GM23338 (cell line): ENCODE measurements at regions not wholly inside any gene's neighbourhood (a gene's known extent, or its start where the extent isn't known, plus 50 kb on each side); places are given as distances from the start of the nearest gene placed in this dataset.

Source experiments
- ATAC-seq: fragments of 200-7000 bp; cut with Tn5 transposase; 3 replicates; pipeline ENCODE4 v1.9.1; 2020
- DNase-seq: peaks from one replicate; pipeline ENCODE4 v3.0.0-alpha.2; 2015; ENCODE audit warnings: low spot score
- H2AFZ ChIP-seq: fragments of 200-600 bp; sonication (generic); 2 replicates; pipeline ENCODE4 v1.8.0; 2016; ENCODE audit warnings: antibody characterized with exemption, mild to moderate bottlenecking, moderate library complexity
- H3F3A ChIP-seq: fragments of 200-600 bp; sonication (generic); replicated peaks from 2 replicates; pipeline ENCODE4 v1.8.0; 2017; ENCODE audit warnings: antibody characterized with exemption, mixed run types, low read depth
- H3K27ac ChIP-seq: fragments of 200-600 bp; sonication (generic); 2 replicates; pipeline ENCODE4 v1.6.1; 2016; ENCODE audit warnings: low read depth
- H3K27me3 ChIP-seq: fragments of 200-600 bp; sonication (generic); 2 replicates; pipeline ENCODE4 v1.8.0; 2016; ENCODE audit warnings: mild to moderate bottlenecking, mixed run types, moderate library complexity; ENCODE audit not compliant: insufficient read depth
- H3K36me3 ChIP-seq: fragments of 200-600 bp; sonication (generic); 2 replicates; pipeline ENCODE4 v1.8.0; 2016; ENCODE audit warnings: mild to moderate bottlenecking; ENCODE audit not compliant: insufficient read depth
- H3K4me1 ChIP-seq: fragments of 200-600 bp; sonication (generic); 2 replicates; pipeline ENCODE4 v1.8.0; 2016; ENCODE audit warnings: mild to moderate bottlenecking, moderate library complexity; ENCODE audit not compliant: insufficient read depth
- H3K4me2 ChIP-seq: fragments of 200-600 bp; sonication (generic); 2 replicates; pipeline ENCODE4 v1.7.1; 2017; ENCODE audit warnings: mixed run types
- H3K4me3 ChIP-seq: fragments of 200-600 bp; sonication (generic); 2 replicates; pipeline ENCODE4 v1.6.1; 2016; ENCODE audit warnings: mixed run types
- H3K79me2 ChIP-seq: fragments of 200-600 bp; sonication (generic); replicated peaks from 2 replicates; pipeline ENCODE4 v1.8.0; 2017; ENCODE audit warnings: mild to moderate bottlenecking; ENCODE audit not compliant: insufficient read depth
- H3K9me2 ChIP-seq: fragments of 200-600 bp; sonication (generic); 2 replicates; pipeline ENCODE4 v1.8.0; 2017; ENCODE audit not compliant: insufficient read depth
- H4K20me1 ChIP-seq: fragments of 200-600 bp; sonication (generic); replicated peaks from 2 replicates; pipeline ENCODE4 v1.8.0; 2017; ENCODE audit warnings: mild to moderate bottlenecking; ENCODE audit not compliant: insufficient read depth
- H3K27ac Mint-ChIP-seq: 2 replicates; pipeline ENCODE4 v1.8.0; 2020; ENCODE audit warnings: inconsistent platforms, mild to moderate bottlenecking, moderate library complexity, mixed read lengths
- H3K27me3 Mint-ChIP-seq: 3 replicates; pipeline ENCODE4 v1.8.0; 2022; ENCODE audit warnings: low read depth, mild to moderate bottlenecking, moderate library complexity, mixed read lengths, inconsistent platforms; ENCODE audit not compliant: insufficient read depth, poor library complexity
- H3K36me3 Mint-ChIP-seq: 3 replicates; pipeline ENCODE4 v1.8.0; 2021; ENCODE audit warnings: low read depth, mild to moderate bottlenecking, inconsistent platforms, moderate library complexity, mixed read lengths
- H3K4me1 Mint-ChIP-seq: 3 replicates; pipeline ENCODE4 v1.8.0; 2020; ENCODE audit warnings: mild to moderate bottlenecking, inconsistent platforms, mixed read lengths
- H3K4me3 Mint-ChIP-seq: 3 replicates; pipeline ENCODE4 v1.8.0; 2021; ENCODE audit warnings: moderate library complexity, mild to moderate bottlenecking, inconsistent platforms, mixed read lengths
- H3K9me3 Mint-ChIP-seq: 3 replicates; pipeline ENCODE4 v1.8.0; 2020; ENCODE audit warnings: moderate library complexity, mild to moderate bottlenecking, inconsistent platforms, mixed read lengths
- CREB1 ChIP-seq: fragments of 250-450 bp; sonication (Bioruptor Pico); IDR thresholded peaks from 2 replicates; pipeline ENCODE4 v1.5.0; 2020; ENCODE audit warnings: low read depth, mild to moderate bottlenecking, moderate library complexity
- EZH2 ChIP-seq: fragments of 200-600 bp; sonication (generic); IDR thresholded peaks from one replicate; pipeline ENCODE4 v1.8.0; 2017; ENCODE audit warnings: antibody characterized with exemption, mild to moderate bottlenecking, low read depth; ENCODE audit not compliant: unreplicated experiment
- NANOG ChIP-seq: IDR thresholded peaks from 2 replicates; pipeline ENCODE4 v1.6.1; 2016; ENCODE audit warnings: antibody characterized with exemption, borderline replicate concordance
- POLR2AphosphoS5 ChIP-seq: IDR thresholded peaks from 2 replicates; pipeline ENCODE4 v1.6.1; 2016; ENCODE audit warnings: antibody characterized with exemption, low read depth
- REST ChIP-seq: IDR thresholded peaks from one replicate; pipeline ENCODE4 v1.6.1; 2018; ENCODE audit warnings: antibody characterized with exemption; ENCODE audit not compliant: unreplicated experiment
- ZNF114 ChIP-seq: fragments of 250-450 bp; sonication (Bioruptor Pico); IDR thresholded peaks from 2 replicates; pipeline ENCODE4 v1.5.0; 2020; ENCODE audit warnings: mild to moderate bottlenecking, moderate library complexity
- ZNF331 ChIP-seq: fragments of 250-450 bp; sonication (Bioruptor Pico); IDR thresholded peaks from 2 replicates; pipeline ENCODE4 v1.5.0; 2020; ENCODE audit warnings: low read depth, mild to moderate bottlenecking, moderate library complexity
- ZNF462 ChIP-seq: fragments of 250-450 bp; sonication (Bioruptor Pico); IDR thresholded peaks from 2 replicates; pipeline ENCODE4 v1.5.0; 2020; ENCODE audit warnings: mild to moderate bottlenecking, moderate library complexity
- TF ChIP-seq, protein P1 (sequence below): IDR thresholded peaks from 2 replicates; pipeline ENCODE4 v1.6.1; 2016; ENCODE audit warnings: antibody characterized with exemption
- TF ChIP-seq, protein P2 (sequence below), 2 experiments: fragments of 200-600 bp in 1 of 2; sonication (generic) in 1 of 2; conservative IDR thresholded peaks; 2 replicates each; pipeline versions ENCODE4 v1.5.1 to v1.6.1; 2016 to 2017; ENCODE audit warnings: antibody characterized with exemption in 2 of 2, low read depth in 2 of 2, mild to moderate bottlenecking in 2 of 2, moderate library complexity in 1 of 2

DNA sequence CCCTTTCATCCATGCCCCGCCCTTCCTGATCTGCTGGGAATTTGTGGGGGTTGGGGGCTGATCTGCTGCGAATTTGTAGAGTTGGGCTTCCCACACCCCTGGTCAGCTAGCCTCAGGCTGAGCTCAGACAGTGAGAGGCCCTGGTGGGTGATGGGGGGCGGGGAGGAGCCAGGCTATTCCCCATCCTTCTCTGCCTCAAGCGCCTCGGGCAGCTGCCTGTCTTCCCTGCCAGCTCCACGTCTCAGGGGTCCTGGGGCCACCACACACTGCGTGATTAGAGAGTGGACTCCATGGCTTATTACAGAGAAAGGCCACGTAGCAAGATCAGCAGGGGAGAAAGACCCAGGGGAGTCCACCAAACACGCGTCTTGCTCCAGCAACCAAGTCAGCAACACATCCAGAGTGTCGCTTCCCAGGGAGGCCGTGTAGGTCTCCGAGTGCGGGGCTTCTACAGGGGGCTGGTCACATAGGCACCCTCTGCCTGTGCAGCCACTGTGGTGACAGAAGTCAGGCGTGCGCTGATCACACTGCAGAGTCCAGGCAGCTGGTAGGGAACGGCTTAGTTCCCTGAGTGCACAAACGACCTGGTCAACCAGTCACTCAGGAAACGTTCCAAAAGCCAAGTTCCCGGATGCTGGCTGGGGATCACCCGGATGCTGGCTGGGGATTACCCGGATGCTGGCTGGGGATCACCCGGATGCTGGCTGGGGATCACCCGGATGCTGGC lies 254.4 kb upstream of the SFSWAP start:
- no peaks in the 10 kb centered on the region for H3K79me2 ChIP-seq
- H3K4me1 Mint-ChIP-seq: peaks cover 15% of the 10 kb centered on the region
- TF ChIP-seq CREB1 (CRISPR knock-in tag) (no peak), NANOG (no peak), EZH2 (no peak), ZNF462 (CRISPR knock-in tag) (no peak), ZNF114 (CRISPR knock-in tag) (no peak), ZNF331 (no peak), POLR2AphosphoS5 (no peak), REST (no peak)
- TF ChIP-seq, protein P1, sequence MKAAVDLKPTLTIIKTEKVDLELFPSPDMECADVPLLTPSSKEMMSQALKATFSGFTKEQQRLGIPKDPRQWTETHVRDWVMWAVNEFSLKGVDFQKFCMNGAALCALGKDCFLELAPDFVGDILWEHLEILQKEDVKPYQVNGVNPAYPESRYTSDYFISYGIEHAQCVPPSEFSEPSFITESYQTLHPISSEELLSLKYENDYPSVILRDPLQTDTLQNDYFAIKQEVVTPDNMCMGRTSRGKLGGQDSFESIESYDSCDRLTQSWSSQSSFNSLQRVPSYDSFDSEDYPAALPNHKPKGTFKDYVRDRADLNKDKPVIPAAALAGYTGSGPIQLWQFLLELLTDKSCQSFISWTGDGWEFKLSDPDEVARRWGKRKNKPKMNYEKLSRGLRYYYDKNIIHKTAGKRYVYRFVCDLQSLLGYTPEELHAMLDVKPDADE: no peak
- TF ChIP-seq, protein P2, sequence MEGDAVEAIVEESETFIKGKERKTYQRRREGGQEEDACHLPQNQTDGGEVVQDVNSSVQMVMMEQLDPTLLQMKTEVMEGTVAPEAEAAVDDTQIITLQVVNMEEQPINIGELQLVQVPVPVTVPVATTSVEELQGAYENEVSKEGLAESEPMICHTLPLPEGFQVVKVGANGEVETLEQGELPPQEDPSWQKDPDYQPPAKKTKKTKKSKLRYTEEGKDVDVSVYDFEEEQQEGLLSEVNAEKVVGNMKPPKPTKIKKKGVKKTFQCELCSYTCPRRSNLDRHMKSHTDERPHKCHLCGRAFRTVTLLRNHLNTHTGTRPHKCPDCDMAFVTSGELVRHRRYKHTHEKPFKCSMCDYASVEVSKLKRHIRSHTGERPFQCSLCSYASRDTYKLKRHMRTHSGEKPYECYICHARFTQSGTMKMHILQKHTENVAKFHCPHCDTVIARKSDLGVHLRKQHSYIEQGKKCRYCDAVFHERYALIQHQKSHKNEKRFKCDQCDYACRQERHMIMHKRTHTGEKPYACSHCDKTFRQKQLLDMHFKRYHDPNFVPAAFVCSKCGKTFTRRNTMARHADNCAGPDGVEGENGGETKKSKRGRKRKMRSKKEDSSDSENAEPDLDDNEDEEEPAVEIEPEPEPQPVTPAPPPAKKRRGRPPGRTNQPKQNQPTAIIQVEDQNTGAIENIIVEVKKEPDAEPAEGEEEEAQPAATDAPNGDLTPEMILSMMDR (conservative IDR thresholded peaks at IDR 0.05; ENCODE audit: low read depth in 2 of 2): no peak
- H3K27ac ChIP-seq: no peak overlapping the region
- no peak overlapping the region for H2AFZ ChIP-seq
- H3K4me3 ChIP-seq: no peak overlapping the region
- H3K9me2 ChIP-seq: no peaks in the 10 kb centered on the region
- H3K36me3 ChIP-seq: no peaks in the 10 kb centered on the region
- H3K27ac Mint-ChIP-seq: no peak overlapping the region
- no peaks in the 10 kb centered on the region for H3K4me1 ChIP-seq
- no peak for ATAC-seq
- no peak overlapping the region for H3K4me2 ChIP-seq
- H3K36me3 Mint-ChIP-seq: no peaks in the 10 kb centered on the region
- no peak for DNase-seq
- peaks cover 10% of the 10 kb centered on the region for H3K27me3 Mint-ChIP-seq
- H3K4me3 Mint-ChIP-seq: no peak overlapping the region
- no peaks in the 10 kb centered on the region for H3F3A ChIP-seq
- H4K20me1 ChIP-seq: no peaks in the 10 kb centered on the region
- H3K27me3 ChIP-seq: no peaks in the 10 kb centered on the region
- 0 out of 3 replicates have a peak, but pooled peaks cover 3% of the 10 kb centered on the region for H3K9me3 Mint-ChIP-seq
